ENCODE measurements at regions not wholly inside any gene's neighbourhood (a gene's known extent, or its start where the extent isn't known, plus 50 kb on each side); places are given as distances from the start of the nearest gene placed in this dataset.

- TF ChIP-seq CBX8 (IDR thresholded peaks at IDR 0.05; ENCODE audit: borderline replicate concordance, extremely low read depth, low read depth, low read length, poor library complexity, severe bottlenecking) (no peak), NCOA2 (IDR thresholded peaks at IDR 0.05; ENCODE audit: partially characterized antibody in 2 of 2) (no peak), ZFP91 (CRISPR knock-in tag; IDR thresholded peaks at IDR 0.05) (no peak), ZNF318 (IDR thresholded peaks at IDR 0.05; ENCODE audit: borderline replicate concordance in 1 of 2, low read depth in 1 of 2) (no peak), GTF2B (IDR thresholded peaks at IDR 0.05; ENCODE audit: extremely low read depth, insufficient read length) (no peak)
Observed at GRCh38 chr10:29929006-29929405, 130.4 kb downstream of the JCAD start (continued).

Measured in K562 (cell line).